H1 (cell line): ENCODE measurements at regions not wholly inside any gene's neighbourhood (a gene's known extent, or its start where the extent isn't known, plus 50 kb on each side); places are given as distances from the start of the nearest gene placed in this dataset.

ENCODE experiments used
- CTCF ChIA-PET: fragments of 300-600 bp; sonication (Branson Sonifier 250); formaldehyde crosslinking; loops from one replicate; lab custom pipeline; 2021; ENCODE audit not compliant: partially characterized antibody; lab: Charles Lee
- POLR2A ChIA-PET: fragments of 300-600 bp; sonication (Branson Sonifier 250); formaldehyde crosslinking; loops from one replicate; lab custom pipeline; 2021; ENCODE audit warnings: inconsistent platforms; ENCODE audit not compliant: partially characterized antibody; lab: Charles Lee
- DNase-seq, 2 experiments: peaks; one replicate each; pipeline versions ENCODE4 v3.0.0 to v3.0.0-alpha.2; 2010 to 2022; ENCODE audit warnings: low spot score in 2 of 2, low read depth in 1 of 2, mixed read lengths in 1 of 2
- FAIRE-seq: peaks from 2 replicates; lab custom pipeline; 2011; peaks lifted over from hg19 to GRCh38; lab: Jason Lieb, UNC
- H2AFZ ChIP-seq: 2 replicates; pipeline ENCODE4 v1.8.1; 2012; ENCODE audit warnings: low read length, inconsistent platforms
- H2AK5ac ChIP-seq: 2 replicates; pipeline ENCODE4 v1.6.1; 2013; ENCODE audit warnings: low read depth, low read length
- H2BK120ac ChIP-seq: replicated peaks from 2 replicates; pipeline ENCODE3; 2013; ENCODE audit warnings: low read depth, low read length, inconsistent platforms
- H2BK12ac ChIP-seq: 2 replicates; pipeline ENCODE4 v1.6.1; 2013; ENCODE audit warnings: low read depth, low read length
- H2BK15ac ChIP-seq: 2 replicates; pipeline ENCODE4 v1.6.1; 2013; ENCODE audit warnings: low read length
- H2BK20ac ChIP-seq: 2 replicates; pipeline ENCODE4 v1.6.1; 2013; ENCODE audit warnings: low read length
- H2BK5ac ChIP-seq: 2 replicates; pipeline ENCODE4 v1.6.1; 2013; ENCODE audit warnings: low read depth, low read length
- H3K14ac ChIP-seq: 2 replicates; pipeline ENCODE4 v1.6.1; 2013; ENCODE audit warnings: inconsistent platforms; ENCODE audit not compliant: insufficient read length
- H3K18ac ChIP-seq: 2 replicates; pipeline ENCODE4 v1.6.1; 2013; ENCODE audit warnings: low read length; ENCODE audit errors: extremely low read depth
- H3K23ac ChIP-seq: 2 replicates; pipeline ENCODE4 v1.6.1; 2013; ENCODE audit warnings: inconsistent platforms; ENCODE audit not compliant: insufficient read length
- H3K23me2 ChIP-seq: 2 replicates; pipeline ENCODE4 v1.6.1; 2013; ENCODE audit warnings: low read depth, low read length
- H3K27ac ChIP-seq: 2 replicates; pipeline ENCODE4 v1.6.1; 2011; ENCODE audit warnings: low read depth, low read length, inconsistent platforms
- H3K27me3 ChIP-seq, 4 experiments: replicated peaks in 1 of 4; 1 replicate in 1 of 4; 2 replicates in 3 of 4; pipeline versions ENCODE4 v1.6.1 to v1.8.1; 2011 to 2013; ENCODE audit warnings: low read length in 3 of 4, mild to moderate bottlenecking in 3 of 4, inconsistent platforms in 2 of 4, mixed read lengths in 2 of 4, moderate library complexity in 1 of 4; ENCODE audit not compliant: control insufficient read depth in 3 of 4, insufficient read depth in 3 of 4; ENCODE audit errors: extremely low read depth in 1 of 4
- H3K36me3 ChIP-seq, 4 experiments: 2 replicates each; pipeline versions ENCODE4 v1.6.1 to v1.8.1; 2011 to 2013; ENCODE audit warnings: mild to moderate bottlenecking in 4 of 4, low read length in 3 of 4, moderate library complexity in 2 of 4, control low read depth in 1 of 4, inconsistent platforms in 1 of 4; ENCODE audit not compliant: insufficient read depth in 4 of 4, control insufficient read depth in 2 of 4
- H3K4ac ChIP-seq: replicated peaks from 2 replicates; pipeline ENCODE3; 2013; ENCODE audit warnings: low read length, low read depth, mixed read lengths, inconsistent platforms; ENCODE audit not compliant: insufficient read length
- H3K4me1 ChIP-seq, 4 experiments: replicated peaks in 1 of 4; 1 replicate in 1 of 4; 2 replicates in 3 of 4; pipeline versions ENCODE4 v1.6.1 to v1.8.1; 2011 to 2013; ENCODE audit warnings: low read length in 3 of 4, inconsistent platforms in 2 of 4, mixed read lengths in 1 of 4; ENCODE audit not compliant: insufficient read depth in 4 of 4, control insufficient read depth in 3 of 4
- H3K4me2 ChIP-seq, 2 experiments: 2 replicates each; pipeline versions ENCODE4 v1.6.1 to v1.8.1; 2011 to 2013; ENCODE audit warnings: low read depth in 2 of 2, low read length in 2 of 2, control low read depth in 1 of 2, inconsistent platforms in 1 of 2, mild to moderate bottlenecking in 1 of 2; ENCODE audit not compliant: insufficient read depth in 1 of 2
- H3K4me3 ChIP-seq, 4 experiments: fragments of 200-600, 300-600 bp in 1 of 4; sonication (generic), shearing (Covaris generic), sonication (Bioruptor Twin) in 1 of 4; 2 replicates each; pipeline versions ENCODE4 v1.5.1 to v1.8.1; 2011 to 2016; ENCODE audit warnings: low read length in 4 of 4, low read depth in 3 of 4, control low read depth in 2 of 4, inconsistent platforms in 2 of 4, mild to moderate bottlenecking in 2 of 4, mixed read lengths in 1 of 4, moderate library complexity in 1 of 4; ENCODE audit not compliant: insufficient read depth in 2 of 4; ENCODE audit errors: extremely low read depth in 1 of 4
- H3K56ac ChIP-seq: replicated peaks from 2 replicates; pipeline ENCODE3; 2013; ENCODE audit warnings: low read depth, mild to moderate bottlenecking, mixed read lengths, low read length, inconsistent platforms; ENCODE audit not compliant: insufficient read length
- H3K79me1 ChIP-seq: 2 replicates; pipeline ENCODE4 v1.6.1; 2013; ENCODE audit warnings: low read depth, low read length, control low read depth
- H3K79me2 ChIP-seq, 2 experiments: 2 replicates each; pipeline versions ENCODE4 v1.6.1 to v1.8.1; 2012 to 2013; ENCODE audit warnings: low read length in 2 of 2, mild to moderate bottlenecking in 2 of 2, inconsistent platforms in 1 of 2; ENCODE audit not compliant: insufficient read depth in 2 of 2, control insufficient read depth in 1 of 2
- H3K9ac ChIP-seq, 4 experiments: replicated peaks in 1 of 4; 1 replicate in 1 of 4; 2 replicates in 3 of 4; pipeline versions ENCODE4 v1.6.1 to v1.8.1; 2011 to 2013; ENCODE audit warnings: low read depth in 3 of 4, low read length in 3 of 4, control low read depth in 2 of 4, mild to moderate bottlenecking in 2 of 4, moderate library complexity in 2 of 4, inconsistent platforms in 1 of 4; ENCODE audit errors: extremely low read depth in 1 of 4
- H3K9me3 ChIP-seq, 2 experiments: 2 replicates each; pipeline versions ENCODE4 v1.6.1 to v1.8.1; 2012 to 2013; ENCODE audit warnings: mild to moderate bottlenecking in 2 of 2, moderate library complexity in 2 of 2, control low read depth in 1 of 2, inconsistent platforms in 1 of 2, low read depth in 1 of 2, low read length in 1 of 2, mixed read lengths in 1 of 2; ENCODE audit not compliant: insufficient read depth in 2 of 2
- H4K20me1 ChIP-seq, 2 experiments: replicated peaks in 1 of 2; 2 replicates each; pipeline versions ENCODE3 to v1.8.1; 2011 to 2013; ENCODE audit warnings: inconsistent platforms in 2 of 2, low read length in 2 of 2, mild to moderate bottlenecking in 1 of 2; ENCODE audit not compliant: insufficient read depth in 2 of 2, control insufficient read depth in 1 of 2
- H4K5ac ChIP-seq: 2 replicates; pipeline ENCODE4 v1.6.1; 2013; ENCODE audit warnings: low read length, low read depth, mixed read lengths, inconsistent platforms; ENCODE audit not compliant: insufficient read length
- H4K8ac ChIP-seq: 2 replicates; pipeline ENCODE4 v1.8.0; 2013; ENCODE audit warnings: mild to moderate bottlenecking, moderate library complexity, low read length, inconsistent platforms; ENCODE audit not compliant: insufficient read depth; ENCODE audit errors: extremely low read depth
- H4K91ac ChIP-seq: replicated peaks from 2 replicates; pipeline ENCODE3; 2013; ENCODE audit warnings: low read length, mixed read lengths, inconsistent platforms; ENCODE audit not compliant: insufficient read length
- BACH1 ChIP-seq: IDR thresholded peaks from 2 replicates; pipeline ENCODE4 v1.6.1; 2012; ENCODE audit warnings: low read length, improper control_type of control experiment
- GABPA ChIP-seq: IDR thresholded peaks from 2 replicates; pipeline ENCODE4 v1.6.1; 2011; ENCODE audit warnings: mild to moderate bottlenecking, low read length, moderate library complexity, borderline replicate concordance; ENCODE audit not compliant: insufficient read depth
- HDAC2 ChIP-seq, 2 experiments: fragments of 300-600 bp in 1 of 2; sonication (generic) in 1 of 2; IDR thresholded peaks; 2 replicates each; pipeline ENCODE4 v1.6.1; 2011 to 2012; ENCODE audit warnings: low read depth in 2 of 2, low read length in 2 of 2, mild to moderate bottlenecking in 2 of 2, moderate library complexity in 2 of 2, borderline replicate concordance in 1 of 2, inconsistent platforms in 1 of 2
- TEAD4 ChIP-seq: IDR thresholded peaks from 2 replicates; pipeline ENCODE4 v1.6.1; 2012; ENCODE audit warnings: low read depth, low read length, inconsistent platforms, mixed read lengths
- WGBS, 2 experiments: shearing (Covaris generic) in 1 of 2; methylation state at CpG; one replicate each; pipeline versions ENCODE4 v1.1.6 to v1.1.7; 2013 to 2015; ENCODE audit warnings: low lambda C conversion rate in 2 of 2, mixed read lengths in 2 of 2, inconsistent platforms in 1 of 2, low coverage in 1 of 2, missing lambda C conversion rate in 1 of 2; ENCODE audit not compliant: insufficient replicate concordance in 2 of 2, insufficient coverage in 1 of 2, insufficient read length in 1 of 2; ENCODE audit errors: extremely low coverage in 1 of 2, missing lambda C conversion rate in 1 of 2; 5-methylcytosine and 5-hydroxymethylcytosine counted together

GRCh38 chr2:145194673-145195072, 674.8 kb upstream of the ZEB2 start:
- Histone ChIP-seq H4K20me1 (no peaks in the 10 kb centered on the region), H3K23me2 (no peaks in the 10 kb centered on the region), H3K56ac (no peak overlapping the region), H2AFZ (peak overlapping the region; percentile 63; the same call in 1 of the 2 replicates), H4K91ac (no peak overlapping the region), H3K14ac (no peak overlapping the region), H2AK5ac (no peak overlapping the region), H3K79me2 (no peaks in the 10 kb centered on the region), H3K27ac (0 out of 2 replicates have a peak overlapping the region, but pooled peaks have one; percentile 24), H3K27me3 (no peaks in the 10 kb centered on the region), H3K9me3 (no peaks in the 10 kb centered on the region), H3K4me3 (peak overlapping the region in 1 of 4 experiments; percentile 1; a peak in 1 of 8 replicates), H3K9ac (no peak overlapping the region), H3K4me1 (peaks cover 0 to 8% (median 3%) of the 10 kb centered on the region in 4 experiments; a peak in 1 of 7 replicates), H2BK15ac (no peak overlapping the region), H3K36me3 (no peaks in the 10 kb centered on the region), H2BK120ac (no peak overlapping the region), H4K5ac (no peak overlapping the region), H3K79me1 (no peaks in the 10 kb centered on the region), H2BK5ac (no peak overlapping the region), H3K18ac (no peak overlapping the region), H3K23ac (no peak overlapping the region), H2BK20ac (no peak overlapping the region), H3K4me2 (peak overlapping the region; percentile 39 to 45; a peak in 2 of 4 replicates), H3K4ac (no peak overlapping the region), H4K8ac (no peak overlapping the region), H2BK12ac (no peak overlapping the region)
- ChIA-PET CTCF (interaction anchor here (0.6 to 1.4 kb wide), 2 partner anchors 9 to 492 kb away, joined by 4 read pairs; no protein-coding TSS in a partner anchor), POLR2A (no interaction called here)
- FAIRE-seq: peak; percentile 75
- DNase-seq: no peak
- TF ChIP-seq HDAC2 (IDR thresholded peaks at IDR 0.05; ENCODE audit: borderline replicate concordance in 1 of 2, low read depth in 2 of 2, low read length in 2 of 2) (0 out of 4 replicates have a peak, but pooled peaks of 1 of the 2 experiments have one; percentile 41), TEAD4 (peak; percentile 45; the same call in 1 of the 2 replicates), BACH1 (peak; percentile 36; the same call in 1 of the 2 replicates), GABPA (no peak)
- 19% methylated on average over 2 of the region's 2 CpGs; no CpG with 5 or more reads in 1 of the 2 experiments for WGBS, 2 experiments
